Loucy (cell line): ENCODE measurements at regions not wholly inside any gene's neighbourhood (a gene's known extent, or its start where the extent isn't known, plus 50 kb on each side); places are given as distances from the start of the nearest gene placed in this dataset.

Experiments
- CTCF ChIP-seq: fragments of 200-600 bp; sonication (generic); conservative IDR thresholded peaks from 2 replicates; pipeline ENCODE4 v1.5.1; 2014; ENCODE audit warnings: mild to moderate bottlenecking, antibody characterized with exemption, low read length
- EZH2phosphoT487 ChIP-seq: fragments of 200-600 bp; IDR thresholded peaks from 2 replicates; pipeline ENCODE4 v1.6.1; 2018; ENCODE audit warnings: antibody characterized with exemption, mild to moderate bottlenecking, moderate library complexity, borderline replicate concordance

- TF ChIP-seq CTCF (no peak), EZH2phosphoT487 (no peak)
These were observed 68.0 kb downstream of the SNX12 start for GRCh38 chrX:71000139-71000538.
